Inferior parietal cortex (tissue), 1 donor: ENCODE measurements at regions not wholly inside any gene's neighbourhood (a gene's known extent, or its start where the extent isn't known, plus 50 kb on each side); places are given as distances from the start of the nearest gene placed in this dataset.
"Not testable (repeated sequence)": the region's sequence is repeated elsewhere in the genome, so short reads cannot be mapped to it uniquely, and the experiment has no call there.

Experiments
- DNase-seq: peaks from one replicate; pipeline ENCODE4 v3.0.0-alpha.2; 2016; ENCODE audit errors: extremely low spot score

GRCh38 chr20:1810926-1811620, 84.1 kb upstream of the SIRPA start:
- no peak for DNase-seq

GRCh38 chr20:1810572-1810925, 84.7 kb upstream of the SIRPA start:
- DNase-seq, result no peak

GRCh38 chr20:1809611-1810510, 85.3 kb upstream of the SIRPA start:
- DNase-seq, result no peak

GRCh38 chr20:1809131-1809572, 86.1 kb upstream of the SIRPA start:
- no peak for DNase-seq

GRCh38 chr20:1808101-1808500, 87.1 kb upstream of the SIRPA start:
- no peak for DNase-seq

DNA sequence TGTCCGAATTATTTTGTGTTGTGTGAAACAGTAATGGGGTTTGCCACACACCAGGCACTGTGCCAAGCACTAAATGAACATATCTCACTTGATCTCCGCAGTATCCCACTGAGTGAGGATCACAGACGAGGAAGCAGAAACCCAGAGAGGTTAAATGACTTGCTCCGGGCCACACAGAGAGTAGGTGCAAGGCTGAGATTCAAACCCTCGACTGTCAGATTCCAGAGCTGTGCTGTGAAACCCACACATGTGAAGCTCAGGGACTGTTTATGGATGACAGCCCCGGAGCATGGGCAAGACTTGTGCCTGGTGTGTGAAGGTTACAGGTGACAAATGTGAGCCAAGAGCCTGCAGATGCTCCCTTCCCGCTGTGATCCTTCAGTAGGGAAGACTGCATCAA, 87.8 kb upstream of the SIRPA start:
- no peak for DNase-seq

- no peak for DNase-seq
Observed at GRCh38 chr20:1806456-1806855, 88.8 kb upstream of the SIRPA start.

- no peak for DNase-seq
Observed at GRCh38 chr20:1805816-1806215, 89.4 kb upstream of the SIRPA start.

- no peak for DNase-seq
Observed at GRCh38 chr20:1805161-1805581, 90.0 kb upstream of the SIRPA start.

DNA sequence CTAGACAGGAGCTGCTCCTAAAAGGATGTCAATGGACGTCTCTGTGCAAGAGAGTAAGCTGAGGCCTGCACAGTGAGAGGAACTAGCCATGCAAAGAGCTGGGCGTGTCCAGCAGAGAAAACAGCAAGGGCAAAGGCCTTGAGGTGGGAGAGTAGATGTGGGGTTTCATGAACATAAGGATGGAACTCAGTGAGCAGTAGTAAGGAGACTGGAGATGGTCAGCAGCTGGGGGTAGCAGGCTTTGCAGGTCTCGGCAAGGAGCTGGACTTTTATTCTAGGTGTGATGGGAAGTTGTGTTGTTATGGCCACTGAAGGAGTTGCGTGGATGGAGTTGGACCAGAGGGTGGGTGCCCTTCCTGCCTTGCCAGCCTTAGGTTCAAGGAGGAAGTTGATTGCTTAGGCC, 90.7 kb upstream of the SIRPA start:
- DNase-seq, result no peak

GRCh38 chr20:1803932-1804501, 91.2 kb upstream of the SIRPA start:
- peak; percentile 42 for DNase-seq

DNA sequence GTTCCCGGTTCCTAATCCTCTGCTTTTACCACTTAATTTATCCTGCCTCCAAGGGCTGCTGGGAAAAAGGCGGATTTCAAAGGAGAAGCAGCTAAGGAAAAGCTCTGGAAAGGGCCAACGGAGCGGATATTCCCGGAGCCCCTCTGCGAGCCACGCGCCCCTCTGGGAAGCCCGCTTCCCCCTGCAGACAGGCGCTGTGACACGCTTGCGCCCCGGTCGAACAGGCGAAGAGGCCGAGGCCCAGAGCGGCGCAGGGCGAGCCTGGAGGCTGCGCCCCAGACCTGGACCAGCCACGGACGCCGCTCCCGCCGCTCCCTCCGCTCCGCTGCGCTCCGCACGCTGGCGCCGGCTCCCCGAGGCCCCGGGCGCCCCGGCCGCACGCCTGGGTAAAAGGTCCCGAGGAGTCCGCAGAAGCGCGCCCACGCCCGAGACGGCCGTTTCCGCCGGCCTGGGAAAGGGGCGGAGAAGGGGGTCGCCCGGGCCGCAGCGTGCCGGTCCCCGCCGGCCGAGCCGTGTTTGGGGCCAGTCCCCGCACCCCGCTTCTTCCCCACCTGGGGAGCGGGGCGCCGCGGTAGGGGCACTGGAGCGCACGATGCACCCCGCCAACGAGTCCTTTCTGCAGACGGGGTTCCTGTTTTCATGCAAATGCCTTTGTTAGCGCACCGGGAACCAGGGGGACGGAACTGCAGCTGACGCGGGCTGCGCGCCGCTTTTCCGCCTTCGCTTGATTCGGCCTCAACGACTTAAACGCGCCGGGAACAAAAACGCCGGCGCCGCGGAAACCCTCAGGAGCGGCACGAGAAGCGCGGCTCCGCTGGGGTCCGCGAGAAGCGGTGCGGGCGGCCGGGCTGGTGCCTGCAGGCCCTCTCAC, 91.9 kb upstream of the SIRPA start:
- peak; percentile 60 for DNase-seq

DNA sequence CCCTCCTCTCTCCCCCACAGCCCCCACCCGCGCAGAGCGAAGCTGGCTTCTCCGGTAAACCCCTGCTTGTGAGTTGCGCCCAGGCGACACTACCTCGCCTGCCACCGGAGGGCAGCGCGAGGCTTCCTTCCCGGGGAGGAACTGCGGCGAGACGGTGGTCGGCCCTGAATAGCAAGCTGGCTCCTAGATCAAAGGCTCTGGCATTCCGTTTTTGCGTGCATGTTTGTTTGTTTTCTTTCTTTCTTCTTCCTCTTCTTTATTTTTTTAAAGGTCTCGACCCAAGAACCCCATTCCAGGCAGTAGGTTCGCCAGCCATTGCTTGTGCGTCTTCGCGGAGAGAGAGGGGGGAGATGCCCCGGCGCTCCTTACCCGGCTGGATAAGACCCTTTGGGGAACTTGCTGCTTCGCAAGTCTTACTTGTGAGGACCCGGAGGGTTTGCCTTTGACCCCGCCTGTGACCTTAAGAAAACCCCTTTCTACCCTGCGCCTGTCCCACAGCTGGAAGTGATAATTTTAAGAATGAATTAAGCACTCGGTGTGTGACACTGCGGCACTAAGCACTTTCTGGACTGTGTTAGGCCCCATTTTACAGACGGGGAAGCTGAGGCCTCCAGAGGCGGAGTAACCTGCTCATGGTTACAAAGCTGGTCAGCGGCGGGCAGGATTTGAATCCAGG, 92.7 kb upstream of the SIRPA start:
- DNase-seq, result peak; percentile 84

- no peak for DNase-seq
Observed at GRCh38 chr20:1801929-1802306, 93.3 kb upstream of the SIRPA start.

- DNase-seq, result no peak
Observed at GRCh38 chr20:1801225-1801928, 93.8 kb upstream of the SIRPA start.

DNA sequence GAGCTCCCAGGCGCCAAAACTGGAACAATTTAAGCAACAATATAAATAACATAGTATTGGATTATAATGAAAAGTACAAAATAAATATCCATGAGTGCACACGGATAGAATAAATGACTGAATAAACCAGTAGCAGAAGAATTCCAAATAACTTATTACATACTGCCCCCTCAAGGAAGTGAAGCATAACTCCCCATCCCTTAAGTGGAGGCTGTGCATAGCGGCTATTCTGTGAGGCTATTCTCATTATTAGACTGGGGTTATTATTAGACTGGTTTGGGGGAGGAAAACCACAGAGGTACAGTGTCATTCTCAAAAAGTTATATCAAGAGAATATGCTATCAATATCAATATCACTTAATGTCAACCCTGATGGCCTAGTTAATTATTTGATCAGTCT, 94.4 kb upstream of the SIRPA start:
- DNase-seq, result peak; percentile 61

DNA sequence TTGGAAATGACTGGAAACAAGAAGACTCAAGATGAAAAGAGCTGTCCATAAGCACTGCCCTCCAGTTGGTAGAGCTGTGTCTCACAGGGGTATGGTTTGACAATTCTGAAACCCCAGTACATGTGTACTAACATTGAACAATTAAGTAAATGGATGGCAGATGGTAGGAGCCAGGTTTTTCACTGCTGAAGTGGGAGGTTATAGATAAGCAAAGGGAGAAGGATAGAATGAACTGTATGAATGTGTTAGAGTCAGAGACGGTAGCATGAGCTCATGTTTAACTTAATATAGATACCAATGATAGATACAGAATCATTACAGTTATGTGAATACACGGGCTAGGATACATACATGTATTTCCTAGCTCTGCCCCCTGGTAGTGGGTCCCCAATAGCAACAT, 95.0 kb upstream of the SIRPA start:
- DNase-seq, result peak; percentile 34

GRCh38 chr20:1799746-1800145, 95.5 kb upstream of the SIRPA start:
- not testable (repeated sequence) for DNase-seq

DNA sequence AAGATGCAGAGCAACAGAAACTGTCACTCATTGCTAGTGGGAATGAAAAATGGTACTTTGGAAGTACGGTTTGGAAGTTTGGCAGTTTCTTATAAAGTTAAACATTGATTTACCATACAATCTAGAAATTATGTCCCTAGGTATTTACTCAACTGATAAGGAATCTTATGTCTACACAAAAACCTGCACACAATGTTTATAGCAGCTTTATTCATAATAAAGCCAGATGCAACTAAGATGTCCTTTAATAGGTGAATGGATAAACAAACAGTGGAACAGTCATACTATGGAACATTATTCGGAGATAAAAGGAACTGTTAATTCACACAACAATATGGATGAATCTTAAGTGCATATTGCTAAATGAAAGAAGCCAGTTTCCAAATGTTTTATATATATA, 96.2 kb upstream of the SIRPA start:
- DNase-seq, result no peak

DNA sequence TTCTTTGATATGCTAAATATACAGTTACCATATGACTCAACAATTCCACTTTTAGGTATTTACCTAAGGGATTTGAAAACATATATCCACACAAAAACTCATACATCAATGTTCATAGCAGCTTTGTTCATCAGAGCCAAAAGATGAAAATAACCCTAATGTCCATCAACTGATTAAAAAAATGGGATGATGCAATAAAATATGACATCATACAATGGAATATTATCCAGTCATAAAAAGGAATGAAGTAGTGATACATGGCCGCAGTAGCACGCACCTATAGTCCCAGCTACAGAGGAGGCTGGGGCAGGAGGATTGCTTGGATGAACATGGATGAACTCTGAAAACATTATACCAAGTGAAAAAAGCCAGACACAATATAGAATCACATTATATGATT, 101.4 kb upstream of the SIRPA start:
- no peak for DNase-seq

DNA sequence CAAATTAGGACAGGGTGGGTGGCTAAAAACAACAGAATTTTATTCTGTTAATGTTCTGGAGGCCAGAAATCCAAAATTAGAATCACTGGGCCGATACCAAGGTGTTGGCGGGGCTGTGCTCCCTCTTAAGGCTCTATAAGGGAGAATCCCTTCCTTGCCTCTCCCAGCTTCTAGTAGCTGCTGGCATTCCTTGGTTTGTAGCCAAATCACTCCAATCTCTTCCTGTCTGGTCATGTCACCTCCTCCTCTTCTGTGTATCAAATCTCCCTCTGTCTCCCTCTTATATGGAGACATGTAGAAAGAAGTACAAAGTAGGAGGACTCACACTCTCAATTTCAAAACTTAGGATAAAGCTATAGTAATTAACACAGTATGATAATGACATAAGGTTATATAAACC, 102.9 kb upstream of the SIRPA start:
- DNase-seq, result no peak
